GM12878 (cell line): ENCODE measurements at regions not wholly inside any gene's neighbourhood (a gene's known extent, or its start where the extent isn't known, plus 50 kb on each side); places are given as distances from the start of the nearest gene placed in this dataset.

Source experiments
- ATAC-seq: fragments of 200-7000 bp; cut with Tn5 transposase; 3 replicates; pipeline ENCODE4 v1.9.1; 2020; ENCODE audit warnings: mild to moderate bottlenecking, moderate library complexity
- BruUV-seq: library from RNA; stranded (reverse); fragments of 400-500 nt; replicated peaks from 2 replicates; lab custom pipeline; 2021; lab: Mats Ljungman, UMichigan
- CTCF ChIA-PET: fragments of 300-600 bp; sonication (Branson Sonifier 250); formaldehyde crosslinking; extraction: SDS; loops from one replicate; lab custom pipeline; 2021; ENCODE audit warnings: inconsistent platforms; lab: Yijun Ruan, JAX
- POLR2A ChIA-PET: fragments of 350-600 bp; formaldehyde crosslinking; extraction: SDS; loops from one replicate; lab custom pipeline; 2021; ENCODE audit warnings: inconsistent platforms; lab: Charles Lee
- RAD21 ChIA-PET: fragments of 300-600 bp; sonication (Branson Sonifier 250); formaldehyde crosslinking; loops from one replicate; lab custom pipeline; 2023; ENCODE audit warnings: antibody characterized with exemption; ENCODE audit not compliant: unreplicated experiment; lab: Charles Lee
- SMC1A ChIA-PET: fragments of 300-600 bp; sonication (Branson Sonifier 250); formaldehyde crosslinking; loops from one replicate; lab custom pipeline; 2023; ENCODE audit not compliant: unreplicated experiment, uncharacterized antibody; lab: Charles Lee
- DNase-seq: peaks from one replicate; pipeline ENCODE4 v3.0.0-alpha.2; 2011; ENCODE audit warnings: low read depth, low spot score
- FAIRE-seq: peaks from 3 replicates; lab custom pipeline; 2011; peaks lifted over from hg19 to GRCh38; lab: Jason Lieb, UNC
- H2AFZ ChIP-seq: 2 replicates; pipeline ENCODE4 v1.6.0; 2011; ENCODE audit warnings: low read depth, low read length, control low read depth; ENCODE audit not compliant: control insufficient read depth
- H3K27ac ChIP-seq: 2 replicates; pipeline ENCODE4 v1.5.1; 2011; ENCODE audit warnings: control low read depth; ENCODE audit not compliant: control insufficient read depth, insufficient read depth
- H3K27me3 ChIP-seq, 2 experiments: replicated peaks in 1 of 2; 2 replicates each; pipeline versions ENCODE4 v1.6.0 to v1.6.1; 2011; ENCODE audit warnings: low read length in 1 of 2; ENCODE audit not compliant: control insufficient read depth in 2 of 2, insufficient read depth in 2 of 2
- H3K36me3 ChIP-seq, 2 experiments: 2 replicates each; pipeline ENCODE4 v1.5.1; 2011; ENCODE audit warnings: low read length in 1 of 2; ENCODE audit not compliant: control insufficient read depth in 2 of 2, insufficient read depth in 2 of 2
- H3K4me1 ChIP-seq: 2 replicates; pipeline ENCODE4 v1.6.1; 2011; ENCODE audit warnings: mild to moderate bottlenecking, low read length, moderate library complexity, mixed read lengths; ENCODE audit not compliant: control insufficient read depth, insufficient read depth
- H3K4me2 ChIP-seq: 2 replicates; pipeline ENCODE4 v1.6.0; 2011; ENCODE audit warnings: control low read depth; ENCODE audit not compliant: control insufficient read depth, insufficient read depth
- H3K4me3 ChIP-seq: fragments of 200-600 bp; sonication (generic); 2 replicates; pipeline ENCODE4 v1.5.1; 2016
- H3K79me2 ChIP-seq: 2 replicates; pipeline ENCODE4 v1.6.0; 2011; ENCODE audit warnings: low read length; ENCODE audit not compliant: control insufficient read depth, insufficient read depth
- H3K9ac ChIP-seq: 2 replicates; pipeline ENCODE4 v1.8.0; 2011; ENCODE audit warnings: low read length, control low read depth, mixed read lengths; ENCODE audit not compliant: control insufficient read depth, insufficient read depth
- H3K9me3 ChIP-seq: replicated peaks from 3 replicates; pipeline ENCODE4 v1.5.1; 2011; ENCODE audit warnings: mild to moderate bottlenecking, low read length; ENCODE audit not compliant: control insufficient read depth, insufficient read depth
- H4K20me1 ChIP-seq: 2 replicates; pipeline ENCODE4 v1.6.0; 2011; ENCODE audit not compliant: control insufficient read depth, insufficient read depth
- BCL11A ChIP-seq: IDR thresholded peaks from 2 replicates; pipeline ENCODE4 v1.6.1; 2011; ENCODE audit warnings: low read depth, low read length
- BRCA1 ChIP-seq: IDR thresholded peaks from 2 replicates; pipeline ENCODE4 v1.6.1; 2011; ENCODE audit warnings: low read depth, low read length, improper control_type of control experiment
- IRF4 ChIP-seq: IDR thresholded peaks from 2 replicates; pipeline ENCODE4 v1.6.1; 2011; ENCODE audit warnings: low read depth, low read length
- JUND ChIP-seq: IDR thresholded peaks from 2 replicates; pipeline ENCODE4 v1.6.1; 2012; ENCODE audit warnings: low read depth, mild to moderate bottlenecking, low read length, improper control_type of control experiment, moderate library complexity
- LARP7 ChIP-seq: fragments of 450-650 bp; IDR thresholded peaks from 2 replicates; pipeline ENCODE4 v1.6.1; 2017; ENCODE audit warnings: mild to moderate bottlenecking
- NFIC ChIP-seq: IDR thresholded peaks from 2 replicates; pipeline ENCODE4 v1.6.1; 2012; ENCODE audit warnings: low read depth, mild to moderate bottlenecking, inconsistent platforms, low read length, moderate library complexity
- NFYB ChIP-seq: IDR thresholded peaks from 2 replicates; pipeline ENCODE4 v1.6.1; 2011; ENCODE audit warnings: low read depth, mild to moderate bottlenecking, low read length, improper control_type of control experiment, moderate library complexity; ENCODE audit not compliant: insufficient read depth
- PAX8 ChIP-seq: fragments of 450-650 bp; IDR thresholded peaks from 2 replicates; pipeline ENCODE4 v1.6.1; 2017; ENCODE audit warnings: mild to moderate bottlenecking, moderate library complexity
- POLR2A ChIP-seq: IDR thresholded peaks from 2 replicates; pipeline ENCODE4 v1.6.1; 2011; ENCODE audit warnings: low read depth, mild to moderate bottlenecking, low read length
- SIX5 ChIP-seq: IDR thresholded peaks from 2 replicates; pipeline ENCODE4 v1.6.1; 2011; ENCODE audit warnings: mild to moderate bottlenecking, low read depth, low read length, moderate library complexity; ENCODE audit not compliant: severe bottlenecking
- SMC3 ChIP-seq: IDR thresholded peaks from 2 replicates; pipeline ENCODE4 v1.6.1; 2011; ENCODE audit warnings: low read length, improper control_type of control experiment, borderline replicate concordance
- SRF ChIP-seq, 2 experiments: IDR thresholded peaks; 2 replicates each; pipeline ENCODE4 v1.6.1; 2011; ENCODE audit warnings: low read depth in 2 of 2, low read length in 2 of 2, mild to moderate bottlenecking in 1 of 2, moderate library complexity in 1 of 2
- TAF1 ChIP-seq: IDR thresholded peaks from 2 replicates; pipeline ENCODE4 v1.6.1; 2011; ENCODE audit warnings: mild to moderate bottlenecking, low read depth, low read length, borderline replicate concordance
- TBL1XR1 ChIP-seq: IDR thresholded peaks from 2 replicates; pipeline ENCODE4 v1.6.1; 2012; ENCODE audit warnings: low read depth, low read length, improper control_type of control experiment
- ZSCAN29 ChIP-seq: fragments of 450-650 bp; IDR thresholded peaks from 2 replicates; pipeline ENCODE4 v1.6.1; 2017; ENCODE audit warnings: mild to moderate bottlenecking, moderate library complexity
- in situ Hi-C: fragments of 300-500 bp; cut with MboI; formaldehyde crosslinking; loops from 9 replicates; pipeline ENCODE4 v1.14.3; 2018; ENCODE audit warnings: mixed read lengths
- intact Hi-C: fragments of 100-400 bp; cut with micrococcal nuclease; formaldehyde crosslinking; loops from one replicate; pipeline ENCODE4 v1.14.2; 2022; ENCODE audit not compliant: unreplicated experiment
- TF ChIP-seq, protein P1 (sequence below): IDR thresholded peaks from 2 replicates; pipeline ENCODE4 v1.6.1; 2011; ENCODE audit warnings: low read depth, low read length, improper control_type of control experiment, borderline replicate concordance

DNA sequence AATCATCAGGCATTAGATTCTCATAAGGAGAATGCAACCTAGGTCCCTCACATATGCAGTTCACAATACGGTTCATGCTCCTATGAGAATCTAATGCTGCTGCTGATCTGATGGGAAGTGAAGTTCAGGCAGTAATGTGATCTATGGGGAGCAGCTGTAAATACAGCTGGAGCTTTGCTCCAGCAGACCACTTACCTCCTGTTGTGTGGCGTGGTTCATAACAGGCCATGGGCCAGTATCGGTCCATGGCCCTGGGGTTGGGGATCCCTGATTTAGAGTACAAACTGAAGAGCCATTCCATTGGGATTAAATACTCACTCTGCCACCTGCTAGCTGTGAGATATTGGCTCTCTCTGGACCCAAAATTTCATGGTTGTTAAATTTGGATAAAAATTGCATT lies 244.6 kb upstream of the POGK start (continued):
- TF ChIP-seq TAF1 (no peak), JUND (no peak), IRF4 (no peak)

GRCh38 chr1:166597516-166597915 lies 241.8 kb upstream of the POGK start:
- no peak overlapping the region for H2AFZ ChIP-seq
- CTCF ChIA-PET: no interaction called here
- intact Hi-C loops (no loop called here), in situ Hi-C loops (no loop called here)
- no peaks in the 10 kb centered on the region for H3K36me3 ChIP-seq
- H3K9ac ChIP-seq: no peak overlapping the region
- DNase-seq (no peak), FAIRE-seq (no peak), ATAC-seq (no peak)
- no peaks in the 10 kb centered on the region for H3K79me2 ChIP-seq
- no peak overlapping the region for H3K4me3 ChIP-seq
- H3K27ac ChIP-seq: no peak overlapping the region
- H3K4me2 ChIP-seq: no peak overlapping the region
- BruUV-seq: no TSS peak
- H3K27me3 ChIP-seq: no peaks in the 10 kb centered on the region
- no peaks in the 10 kb centered on the region for H4K20me1 ChIP-seq
- POLR2A ChIA-PET: no interaction called here
- no peaks in the 10 kb centered on the region for H3K9me3 ChIP-seq
- H3K4me1 ChIP-seq: no peaks in the 10 kb centered on the region
- SMC1A ChIA-PET: interaction anchor here (1.0 kb wide), 1 partner anchor 9 kb away, joined by 4 read pairs; no protein-coding TSS in a partner anchor
- RAD21 ChIA-PET: no interaction called here
- no peak for TF ChIP-seq TBL1XR1
- TF ChIP-seq LARP7: no peak
- TF ChIP-seq BRCA1: no peak
- TF ChIP-seq NFIC: no peak
- no peak for TF ChIP-seq SRF (IDR thresholded peaks at IDR 0.05; ENCODE audit: low read depth in 2 of 2, low read length in 2 of 2)
- no peak for TF ChIP-seq SMC3
- TF ChIP-seq POLR2A: no peak
- no peak for TF ChIP-seq PAX8
- no peak for TF ChIP-seq ZSCAN29
- TF ChIP-seq, protein P1, sequence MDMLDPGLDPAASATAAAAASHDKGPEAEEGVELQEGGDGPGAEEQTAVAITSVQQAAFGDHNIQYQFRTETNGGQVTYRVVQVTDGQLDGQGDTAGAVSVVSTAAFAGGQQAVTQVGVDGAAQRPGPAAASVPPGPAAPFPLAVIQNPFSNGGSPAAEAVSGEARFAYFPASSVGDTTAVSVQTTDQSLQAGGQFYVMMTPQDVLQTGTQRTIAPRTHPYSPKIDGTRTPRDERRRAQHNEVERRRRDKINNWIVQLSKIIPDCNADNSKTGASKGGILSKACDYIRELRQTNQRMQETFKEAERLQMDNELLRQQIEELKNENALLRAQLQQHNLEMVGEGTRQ: no peak
- TF ChIP-seq SIX5: no peak
- no peak for TF ChIP-seq BCL11A
- TF ChIP-seq NFYB: no peak
